ENCODE measurements at regions not wholly inside any gene's neighbourhood (a gene's known extent, or its start where the extent isn't known, plus 50 kb on each side); places are given as distances from the start of the nearest gene placed in this dataset.

- Mint-ChIP-seq H3K4me3 (ENCODE audit: unreplicated experiment) (no peak overlapping the region), H3K36me3 (ENCODE audit: low read depth) (no peaks in the 10 kb centered on the region), H3K9me3 (ENCODE audit: low read depth) (no peaks in the 10 kb centered on the region), H3K27me3 (ENCODE audit: low read depth) (no peaks in the 10 kb centered on the region), H3K27ac (ENCODE audit: unreplicated experiment) (no peak overlapping the region), H3K4me1 (ENCODE audit: low read depth) (no peaks in the 10 kb centered on the region)
- TF ChIP-seq CTCF (IDR thresholded peaks at IDR 0.05) = no peak
- DNase-seq (ENCODE audit: low spot score) = no peak
Measured at GRCh38 chr15:92773340-92773739, 117.8 kb upstream of the FAM174B start.

- TF ChIP-seq CTCF (IDR thresholded peaks at IDR 0.05) = no peak
- Mint-ChIP-seq H3K27ac (ENCODE audit: unreplicated experiment) (no peak overlapping the region), H3K9me3 (ENCODE audit: low read depth) (peaks cover 6% of the 10 kb centered on the region), H3K27me3 (ENCODE audit: low read depth) (no peaks in the 10 kb centered on the region), H3K4me3 (ENCODE audit: unreplicated experiment) (no peak overlapping the region), H3K4me1 (ENCODE audit: low read depth) (no peaks in the 10 kb centered on the region), H3K36me3 (ENCODE audit: low read depth) (peaks cover 4% of the 10 kb centered on the region)
- no peak for DNase-seq (ENCODE audit: low spot score)
Measured at GRCh38 chr15:92779874-92780273, 120.2 kb upstream of the CHD2 start.

GRCh38 chr15:92780843-92781242 is 119.3 kb upstream of the CHD2 start:
- peaks cover 10% of the 10 kb centered on the region for H3K9me3 Mint-ChIP-seq (ENCODE audit: low read depth)
- no peaks in the 10 kb centered on the region for H3K4me1 Mint-ChIP-seq (ENCODE audit: low read depth)
- no peak for TF ChIP-seq CTCF (IDR thresholded peaks at IDR 0.05)
- DNase-seq (ENCODE audit: low spot score) = no peak
- H3K27me3 Mint-ChIP-seq (ENCODE audit: low read depth) = no peaks in the 10 kb centered on the region
- H3K4me3 Mint-ChIP-seq (ENCODE audit: unreplicated experiment) = no peak overlapping the region
- H3K36me3 Mint-ChIP-seq (ENCODE audit: low read depth) = peaks cover 6% of the 10 kb centered on the region
- no peak overlapping the region for H3K27ac Mint-ChIP-seq (ENCODE audit: unreplicated experiment)

- H3K27ac Mint-ChIP-seq (ENCODE audit: unreplicated experiment) = no peak overlapping the region
- H3K4me3 Mint-ChIP-seq (ENCODE audit: unreplicated experiment) = no peak overlapping the region
- H3K9me3 Mint-ChIP-seq (ENCODE audit: low read depth) = peaks cover 10% of the 10 kb centered on the region
- H3K27me3 Mint-ChIP-seq (ENCODE audit: low read depth) = no peaks in the 10 kb centered on the region
- peaks cover 6% of the 10 kb centered on the region for H3K36me3 Mint-ChIP-seq (ENCODE audit: low read depth)
- no peaks in the 10 kb centered on the region for H3K4me1 Mint-ChIP-seq (ENCODE audit: low read depth)
- no peak for TF ChIP-seq CTCF (IDR thresholded peaks at IDR 0.05)
- no peak for DNase-seq (ENCODE audit: low spot score)
Measured at GRCh38 chr15:92781925-92782453, 118.1 kb upstream of the CHD2 start.

- DNase-seq (ENCODE audit: low spot score) = no peak
- Mint-ChIP-seq H3K4me3 (ENCODE audit: unreplicated experiment) (no peak overlapping the region), H3K4me1 (ENCODE audit: low read depth) (no peaks in the 10 kb centered on the region), H3K36me3 (ENCODE audit: low read depth) (peaks cover 6% of the 10 kb centered on the region), H3K27me3 (ENCODE audit: low read depth) (no peaks in the 10 kb centered on the region), H3K9me3 (ENCODE audit: low read depth) (peaks cover 4% of the 10 kb centered on the region), H3K27ac (ENCODE audit: unreplicated experiment) (no peak overlapping the region)
- no peak for TF ChIP-seq CTCF (IDR thresholded peaks at IDR 0.05)
Measured at GRCh38 chr15:92787116-92787515, 113.0 kb upstream of the CHD2 start.
